ENCODE measurements at regions not wholly inside any gene's neighbourhood (a gene's known extent, or its start where the extent isn't known, plus 50 kb on each side); places are given as distances from the start of the nearest gene placed in this dataset.
A peak's percentile ranks its signal among the peaks of the same experiment; 100 is the strongest.

GRCh38 chr22:48282804-48283203 lies 1520.4 kb downstream of the TBC1D22A start:
- H3K27me3 Mint-ChIP-seq, result peaks cover 31% of the 10 kb centered on the region
- H3K9me3 Mint-ChIP-seq, result no peaks in the 10 kb centered on the region
- H3K36me3 Mint-ChIP-seq (ENCODE audit: low read depth), result no peaks in the 10 kb centered on the region
- DNase-seq, result no peak
- no peaks in the 10 kb centered on the region for H3K4me1 Mint-ChIP-seq (ENCODE audit: low read depth)
- H3K27ac Mint-ChIP-seq, result no peak overlapping the region
- H3K4me3 Mint-ChIP-seq, result no peak overlapping the region

DNA sequence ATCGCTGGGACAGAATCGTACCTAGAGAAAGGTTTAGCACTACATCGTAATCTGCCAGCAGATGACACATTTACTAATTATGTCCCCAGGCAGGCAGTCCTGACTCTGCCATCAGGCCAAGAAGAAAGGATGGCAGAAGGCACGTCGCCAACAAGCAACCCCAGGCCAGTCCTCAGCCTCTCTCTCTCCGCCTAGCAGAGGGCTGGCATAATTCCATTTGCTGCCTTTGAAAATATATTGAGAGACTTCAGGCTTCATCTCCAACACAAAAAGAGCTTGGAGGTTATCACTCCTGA lies 1517.0 kb downstream of the TBC1D22A start:
- DNase-seq, result no peak
- no peaks in the 10 kb centered on the region for H3K36me3 Mint-ChIP-seq (ENCODE audit: low read depth)
- H3K4me1 Mint-ChIP-seq (ENCODE audit: low read depth), result no peaks in the 10 kb centered on the region
- H3K27me3 Mint-ChIP-seq, result peaks cover 47% of the 10 kb centered on the region
- H3K4me3 Mint-ChIP-seq, result no peak overlapping the region
- no peaks in the 10 kb centered on the region for H3K9me3 Mint-ChIP-seq
- H3K27ac Mint-ChIP-seq, result no peak overlapping the region

DNA sequence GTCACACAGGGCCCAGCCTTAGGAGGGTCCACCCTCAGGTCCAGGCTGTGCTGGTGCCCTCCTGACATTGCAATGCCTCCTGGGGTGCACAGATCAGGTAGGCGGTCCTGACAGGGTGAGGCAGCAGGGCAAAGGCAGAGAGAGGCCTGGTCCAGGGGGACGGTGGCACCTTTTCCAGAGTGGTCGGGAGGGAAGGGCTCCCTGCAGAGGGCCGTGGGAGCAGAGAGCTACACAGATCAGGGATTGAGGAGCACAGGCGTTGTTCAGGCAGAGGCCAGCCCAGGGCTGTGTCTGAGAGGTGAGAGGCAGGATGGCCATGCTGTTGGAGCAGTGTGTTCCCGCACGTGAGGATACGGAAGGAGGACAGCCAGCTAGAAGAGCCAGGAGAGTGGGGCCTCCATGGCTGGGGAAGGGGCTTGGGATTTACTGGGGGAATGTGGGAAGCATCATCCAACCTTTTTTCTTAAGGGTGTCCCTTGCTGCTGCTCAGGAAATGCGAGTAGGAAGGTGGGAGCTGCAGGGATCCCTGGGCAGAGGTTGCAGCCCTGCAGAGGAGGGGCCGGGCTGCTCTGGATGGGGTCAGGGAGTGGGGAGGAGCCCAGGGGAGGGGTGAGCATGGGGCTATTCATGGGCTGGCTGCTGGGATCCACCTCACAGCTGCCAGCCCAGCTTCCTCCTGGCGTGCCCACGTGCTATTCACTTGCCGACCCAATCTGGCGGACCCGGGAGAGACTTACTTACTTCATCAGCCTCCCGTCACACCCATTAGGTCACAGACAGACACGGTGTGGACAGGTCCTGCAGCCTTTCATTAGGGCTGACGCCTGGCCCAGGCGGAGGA lies 1516.4 kb downstream of the TBC1D22A start:
- no peak for DNase-seq
- no peaks in the 10 kb centered on the region for H3K9me3 Mint-ChIP-seq
- H3K36me3 Mint-ChIP-seq (ENCODE audit: low read depth), result no peaks in the 10 kb centered on the region
- no peak overlapping the region for H3K27ac Mint-ChIP-seq
- H3K4me1 Mint-ChIP-seq (ENCODE audit: low read depth), result no peaks in the 10 kb centered on the region
- H3K27me3 Mint-ChIP-seq, result peaks cover 51% of the 10 kb centered on the region
- no peak overlapping the region for H3K4me3 Mint-ChIP-seq

DNA sequence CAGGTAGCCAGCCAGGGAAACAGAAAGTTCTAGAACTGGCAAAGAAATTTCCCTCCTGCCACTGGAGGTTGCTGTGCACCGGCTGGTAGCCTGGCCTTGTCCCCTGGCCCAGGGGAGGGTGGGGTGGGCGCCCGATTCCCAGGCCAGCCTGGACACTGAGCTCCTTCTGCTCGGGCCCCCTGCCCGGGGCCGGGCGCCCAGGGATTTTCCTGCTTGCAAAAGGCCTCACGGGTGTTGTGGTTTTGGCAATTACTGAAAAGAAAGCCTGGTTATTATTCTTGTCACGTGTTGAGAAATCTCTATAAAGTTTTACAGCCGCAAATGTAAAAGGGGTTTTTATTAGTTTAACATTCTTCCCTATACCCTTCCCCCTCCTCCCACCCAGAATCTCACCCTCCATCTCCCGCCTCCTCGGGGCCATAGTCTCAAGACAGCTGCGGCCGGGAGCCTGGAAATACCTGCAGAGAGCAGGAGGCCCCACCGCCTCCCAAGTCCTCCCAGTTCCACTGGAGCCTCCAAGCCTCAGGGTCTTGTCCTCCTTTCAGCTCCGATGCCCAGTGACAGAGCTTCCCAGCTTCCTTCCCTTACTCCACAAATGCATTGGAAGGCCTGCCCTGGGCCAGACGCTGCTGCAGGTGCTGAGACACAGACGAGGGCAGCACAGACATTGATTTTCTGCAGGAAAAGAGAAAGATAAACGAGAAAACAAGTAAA lies 1515.6 kb downstream of the TBC1D22A start:
- H3K4me3 Mint-ChIP-seq, result no peak overlapping the region

DNA sequence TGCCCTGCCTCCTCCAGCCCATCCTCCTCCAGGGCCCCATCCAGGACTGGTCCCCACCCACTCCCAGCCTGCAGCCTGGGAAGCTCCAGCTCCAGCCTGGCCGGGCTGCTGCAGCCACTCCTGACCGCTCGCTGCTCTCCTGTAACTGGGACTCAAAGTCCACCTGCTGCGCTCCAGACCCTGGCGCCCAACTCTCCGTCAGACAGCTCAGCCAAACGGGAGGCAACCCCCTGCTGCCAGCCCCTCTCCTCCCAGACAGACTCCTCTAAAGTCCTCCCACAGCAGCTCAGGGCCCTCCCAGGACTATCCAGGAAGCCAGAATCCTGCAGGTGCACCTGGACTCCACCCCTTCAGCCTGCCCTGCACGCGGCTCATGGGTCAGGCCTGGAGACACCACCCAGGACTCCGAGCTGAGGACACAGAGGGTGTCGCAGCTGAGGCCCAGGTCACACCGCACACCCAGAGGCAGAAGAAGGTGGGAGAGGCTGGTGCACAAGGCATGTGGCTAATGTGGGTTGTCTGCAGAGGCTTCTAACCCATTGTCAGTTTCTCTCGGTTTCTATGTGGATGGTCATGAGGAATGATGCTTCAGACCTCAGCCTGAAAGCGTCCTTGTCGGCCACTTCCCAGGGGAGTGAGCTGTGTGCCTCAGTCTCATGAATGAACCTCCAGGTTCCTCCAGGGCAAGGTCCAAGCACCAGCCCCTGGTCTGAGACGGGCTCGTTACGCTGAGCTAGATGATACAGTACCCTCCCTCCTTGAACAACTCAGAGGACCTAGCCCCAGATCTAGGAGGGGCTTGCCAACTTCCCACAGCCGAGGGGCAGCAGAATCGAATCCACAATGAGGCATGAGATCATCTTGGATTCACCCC lies 1514.8 kb downstream of the TBC1D22A start:
- H3K9me3 Mint-ChIP-seq, result no peaks in the 10 kb centered on the region
- H3K27me3 Mint-ChIP-seq, result peaks cover 51% of the 10 kb centered on the region
- H3K4me3 Mint-ChIP-seq, result no peak overlapping the region
- no peak overlapping the region for H3K27ac Mint-ChIP-seq
- DNase-seq, result no peak
- no peaks in the 10 kb centered on the region for H3K36me3 Mint-ChIP-seq (ENCODE audit: low read depth)
- no peaks in the 10 kb centered on the region for H3K4me1 Mint-ChIP-seq (ENCODE audit: low read depth)

More for the DNA sequence above, 1515.6 kb downstream of the TBC1D22A start:
- Mint-ChIP-seq H3K4me1 (ENCODE audit: low read depth) (no peaks in the 10 kb centered on the region), H3K27me3 (peaks cover 51% of the 10 kb centered on the region), H3K9me3 (no peaks in the 10 kb centered on the region), H3K27ac (no peak overlapping the region), H3K36me3 (ENCODE audit: low read depth) (no peaks in the 10 kb centered on the region)
- DNase-seq, result no peak

DNA sequence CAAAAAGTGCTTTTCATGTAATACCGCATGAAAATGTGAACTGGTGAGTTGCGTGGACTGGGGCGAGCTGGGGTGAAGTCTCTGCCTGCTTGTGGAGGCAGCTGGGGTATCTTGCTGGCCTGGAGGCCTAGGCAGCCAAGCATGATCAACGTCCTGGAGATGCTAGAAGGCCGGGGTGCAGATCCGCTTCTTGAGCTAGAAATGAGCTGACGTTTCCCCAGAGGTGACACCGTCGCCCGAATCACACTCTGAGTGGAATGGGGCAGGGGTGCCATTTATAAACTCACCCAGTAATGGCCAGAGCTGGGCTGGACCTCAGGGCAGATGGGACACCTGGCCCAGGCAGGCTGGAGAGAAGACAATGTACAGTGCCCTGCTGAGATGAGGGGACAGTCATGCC lies 1513.0 kb downstream of the TBC1D22A start:
- no peak overlapping the region for H3K4me3 Mint-ChIP-seq
- H3K27ac Mint-ChIP-seq, result no peak overlapping the region
- no peaks in the 10 kb centered on the region for H3K36me3 Mint-ChIP-seq (ENCODE audit: low read depth)
- H3K4me1 Mint-ChIP-seq (ENCODE audit: low read depth), result no peaks in the 10 kb centered on the region
- no peak for DNase-seq
- no peaks in the 10 kb centered on the region for H3K9me3 Mint-ChIP-seq
- H3K27me3 Mint-ChIP-seq, result peaks cover 42% of the 10 kb centered on the region

DNA sequence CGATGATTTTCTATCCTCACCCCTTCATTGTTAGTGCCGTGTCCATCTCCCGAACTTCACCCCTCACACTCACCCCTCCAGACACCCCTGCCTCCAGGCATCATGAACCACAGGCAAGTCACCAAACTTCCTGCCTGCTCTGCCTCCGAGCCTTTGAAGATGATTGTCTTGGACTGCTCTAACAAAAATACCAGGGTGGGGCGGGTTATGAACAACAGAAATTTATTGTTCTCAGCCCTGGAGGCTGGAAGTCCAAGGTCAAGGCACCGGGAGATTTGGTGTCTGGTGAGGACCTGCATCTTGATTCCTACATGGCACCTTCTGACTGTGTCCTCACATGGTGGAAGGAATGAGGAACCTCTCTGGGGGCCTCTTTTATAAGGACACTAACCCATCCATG lies 1508.3 kb downstream of the TBC1D22A start:
- Mint-ChIP-seq H3K36me3 (ENCODE audit: low read depth) (no peaks in the 10 kb centered on the region), H3K9me3 (no peaks in the 10 kb centered on the region), H3K4me3 (no peak overlapping the region), H3K4me1 (ENCODE audit: low read depth) (no peaks in the 10 kb centered on the region), H3K27me3 (peaks cover 24% of the 10 kb centered on the region), H3K27ac (peak overlapping the region; percentile 55)
- no peak for DNase-seq

DNA sequence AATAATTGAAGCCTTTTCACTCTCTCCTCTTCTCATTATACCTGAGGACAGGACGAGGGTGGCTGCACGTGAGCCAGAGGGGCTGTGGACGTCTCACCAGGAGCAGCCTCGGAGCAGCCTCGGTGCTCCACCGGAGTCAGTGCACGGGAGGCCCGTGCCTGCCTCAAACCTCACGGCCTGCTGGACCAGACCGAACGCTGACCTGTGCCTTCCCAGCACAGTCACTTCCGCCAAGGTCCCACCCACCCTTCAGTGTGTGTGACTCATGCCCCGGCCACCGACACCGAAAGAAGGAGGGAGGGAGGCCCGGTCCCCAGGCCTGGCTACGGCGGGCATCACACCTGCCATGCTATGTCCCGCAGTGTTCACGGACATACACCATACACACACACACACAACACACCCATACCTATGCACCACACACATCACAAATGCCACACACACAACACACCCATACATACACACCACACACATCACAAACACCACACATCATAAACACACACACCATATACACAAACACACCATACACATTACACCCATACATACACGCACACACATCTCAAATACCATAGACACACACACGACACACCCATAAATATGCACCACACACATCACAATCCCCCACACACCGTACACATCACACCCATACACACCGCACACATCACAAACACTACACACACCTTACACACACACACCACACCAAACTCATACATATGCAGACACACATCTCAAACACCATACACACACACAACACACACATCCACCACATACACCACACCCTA lies 1506.5 kb downstream of the TBC1D22A start:
- no peaks in the 10 kb centered on the region for H3K9me3 Mint-ChIP-seq
- no peak overlapping the region for H3K4me3 Mint-ChIP-seq
- H3K27me3 Mint-ChIP-seq, result peaks cover 15% of the 10 kb centered on the region
- no peak for DNase-seq
- H3K27ac Mint-ChIP-seq, result no peak overlapping the region
- H3K4me1 Mint-ChIP-seq (ENCODE audit: low read depth), result no peaks in the 10 kb centered on the region
- H3K36me3 Mint-ChIP-seq (ENCODE audit: low read depth), result no peaks in the 10 kb centered on the region

- no peaks in the 10 kb centered on the region for H3K9me3 Mint-ChIP-seq
- DNase-seq, result no peak
Observed at GRCh38 chr22:48268293-48268692, 1505.8 kb downstream of the TBC1D22A start.

DNA sequence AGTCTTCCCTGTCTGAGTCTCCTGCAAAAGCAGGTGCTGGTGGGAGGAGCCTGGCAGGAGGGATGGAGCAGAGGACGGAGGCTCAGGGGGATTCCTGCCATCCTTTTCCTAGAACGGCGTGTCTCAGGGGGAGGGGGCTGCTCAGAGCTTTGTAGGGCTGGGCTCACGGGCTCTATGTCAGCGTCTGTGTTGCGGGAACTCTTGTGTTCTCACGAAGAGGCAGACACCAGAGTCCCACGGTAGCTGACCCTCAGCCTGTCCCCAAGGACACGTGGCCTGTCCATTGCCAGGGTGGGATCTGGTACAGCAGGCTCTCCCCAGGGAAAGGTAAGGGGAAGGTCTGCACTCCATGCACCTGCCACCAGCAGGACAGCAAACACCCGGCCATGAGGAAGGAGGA lies 1505.2 kb downstream of the TBC1D22A start:
- no peak for DNase-seq
- Mint-ChIP-seq H3K4me3 (no peak overlapping the region), H3K9me3 (no peaks in the 10 kb centered on the region), H3K4me1 (ENCODE audit: low read depth) (no peaks in the 10 kb centered on the region), H3K27ac (no peak overlapping the region), H3K36me3 (ENCODE audit: low read depth) (no peaks in the 10 kb centered on the region), H3K27me3 (peaks cover 15% of the 10 kb centered on the region)

More at GRCh38 chr22:48268293-48268692, 1505.8 kb downstream of the TBC1D22A start:
- Mint-ChIP-seq H3K36me3 (ENCODE audit: low read depth) (no peaks in the 10 kb centered on the region), H3K4me1 (ENCODE audit: low read depth) (no peaks in the 10 kb centered on the region), H3K4me3 (no peak overlapping the region), H3K27me3 (peaks cover 15% of the 10 kb centered on the region), H3K27ac (no peak overlapping the region)

DNA sequence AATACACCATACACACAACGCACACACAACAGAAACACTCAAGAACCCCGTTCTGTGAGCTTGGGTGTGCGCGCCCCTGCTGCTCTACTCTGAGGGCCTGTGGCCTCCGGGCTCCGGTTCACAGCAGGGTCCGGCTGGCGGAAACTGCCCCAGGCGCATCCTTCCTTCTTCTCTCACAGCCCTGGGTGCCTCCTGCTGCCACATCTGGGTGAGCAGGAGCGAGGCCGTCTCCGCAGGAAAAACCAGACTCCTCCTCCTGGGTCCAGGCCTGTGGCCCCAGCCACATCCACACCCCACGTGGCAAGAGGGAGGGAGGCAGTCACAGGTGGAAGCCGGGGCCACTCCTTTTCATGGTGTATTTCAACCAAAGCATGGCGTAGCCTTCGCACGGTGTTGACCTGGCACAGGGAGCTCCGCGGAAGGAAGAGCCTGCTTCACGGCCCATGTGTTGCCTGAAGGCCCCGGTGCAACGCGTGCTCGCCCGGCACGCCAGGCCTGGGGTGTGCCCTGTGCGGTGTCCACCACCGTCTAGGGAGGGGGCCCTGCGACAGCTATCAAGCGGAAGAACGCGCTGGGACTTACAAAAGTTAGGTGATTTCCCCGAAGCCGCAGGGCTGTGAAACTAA lies 1502.7 kb downstream of the TBC1D22A start:
- Mint-ChIP-seq H3K36me3 (ENCODE audit: low read depth) (no peaks in the 10 kb centered on the region), H3K4me1 (ENCODE audit: low read depth) (no peaks in the 10 kb centered on the region), H3K27me3 (peaks cover 12% of the 10 kb centered on the region), H3K27ac (no peak overlapping the region), H3K4me3 (no peak overlapping the region), H3K9me3 (no peaks in the 10 kb centered on the region)
- no peak for DNase-seq

DNA sequence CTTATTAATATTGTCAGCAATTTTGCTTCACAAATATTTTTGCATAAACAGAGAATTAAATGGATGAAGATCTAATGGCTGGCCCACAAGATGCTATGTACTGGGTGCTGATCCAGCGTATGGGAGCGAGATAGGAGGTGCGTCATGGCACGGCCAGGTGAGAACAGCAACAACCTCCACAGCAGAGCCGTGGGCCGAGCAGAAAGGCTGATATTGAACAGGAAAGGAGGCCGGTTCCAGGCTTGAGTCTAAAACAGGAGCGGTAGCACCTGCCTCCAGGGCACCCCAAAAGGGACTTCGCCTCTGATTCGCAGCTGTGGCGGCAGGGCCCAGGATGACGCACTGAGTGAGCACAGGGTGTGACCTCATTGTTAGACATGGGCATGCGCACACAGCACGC lies 1502.1 kb downstream of the TBC1D22A start:
- Mint-ChIP-seq H3K4me3 (no peak overlapping the region), H3K9me3 (no peaks in the 10 kb centered on the region), H3K27ac (no peak overlapping the region), H3K4me1 (ENCODE audit: low read depth) (no peaks in the 10 kb centered on the region), H3K27me3 (peaks cover 12% of the 10 kb centered on the region), H3K36me3 (ENCODE audit: low read depth) (no peaks in the 10 kb centered on the region)
- DNase-seq, result no peak

DNA sequence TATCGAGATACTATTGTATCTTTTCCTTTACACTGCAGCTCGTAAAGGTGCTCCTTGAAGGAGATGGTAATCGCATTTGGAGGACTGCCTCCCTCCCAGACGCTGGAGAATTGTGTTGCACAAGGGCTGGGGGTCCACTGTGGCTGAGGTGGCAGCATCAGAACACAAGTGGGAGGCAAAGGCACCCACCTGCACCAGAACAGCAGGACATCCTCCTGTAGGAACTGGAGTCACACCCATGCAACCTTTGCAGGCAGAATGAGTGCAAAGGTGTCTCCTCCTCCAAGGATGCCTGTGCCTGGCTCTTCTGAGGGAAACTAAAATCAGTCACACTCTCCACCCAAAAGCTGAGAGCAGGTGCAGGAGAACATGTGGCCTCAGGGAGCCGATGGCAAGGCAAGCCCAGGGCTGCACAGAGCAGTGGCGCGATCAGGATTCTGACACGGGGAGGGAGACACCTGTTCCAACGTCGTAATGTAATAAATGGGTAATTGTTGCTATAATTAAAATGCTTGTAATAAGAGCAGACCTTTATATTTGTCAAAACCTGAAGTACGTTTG lies 1501.4 kb downstream of the TBC1D22A start:
- Mint-ChIP-seq H3K27ac (no peak overlapping the region), H3K4me3 (no peak overlapping the region), H3K27me3 (peaks cover 6% of the 10 kb centered on the region), H3K9me3 (no peaks in the 10 kb centered on the region), H3K4me1 (ENCODE audit: low read depth) (no peaks in the 10 kb centered on the region), H3K36me3 (ENCODE audit: low read depth) (no peaks in the 10 kb centered on the region)
- DNase-seq, result no peak

DNA sequence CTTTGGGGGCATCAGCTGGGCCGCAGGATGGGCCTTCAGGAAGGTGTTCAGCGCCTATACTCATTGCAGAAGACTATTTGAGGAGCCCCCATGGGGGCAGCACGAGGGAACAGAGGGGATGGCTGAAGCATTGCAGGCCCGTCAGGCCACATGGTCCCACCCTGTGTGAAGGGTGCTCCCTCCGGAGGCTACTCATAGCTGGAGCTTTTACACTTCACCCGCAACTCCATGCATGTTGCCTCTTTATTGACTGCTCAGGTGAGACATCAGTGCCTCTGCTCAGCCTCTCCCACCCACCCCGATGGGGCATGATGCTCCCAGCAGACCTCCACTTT lies 1500.9 kb downstream of the TBC1D22A start:
- H3K27ac Mint-ChIP-seq, result no peak overlapping the region
- H3K27me3 Mint-ChIP-seq, result peaks cover 6% of the 10 kb centered on the region
- H3K4me3 Mint-ChIP-seq, result no peak overlapping the region
- H3K9me3 Mint-ChIP-seq, result no peaks in the 10 kb centered on the region
- H3K36me3 Mint-ChIP-seq (ENCODE audit: low read depth), result no peaks in the 10 kb centered on the region
- no peaks in the 10 kb centered on the region for H3K4me1 Mint-ChIP-seq (ENCODE audit: low read depth)
- DNase-seq, result no peak

All from activated T-cell treated with anti-CD3 and anti-CD28 coated beads, Interleukin-2, amount 50 U/mL, for 24 hours (primary cell).